Stimulated activated naive B cell treated with anti-CD40 and anti-IgM and Interleukin-4, amounts not matched to agents 10 μg/mL and 1 μg/mL and 100 μg/mL, for 72 hours (primary cell): ENCODE measurements at regions not wholly inside any gene's neighbourhood (a gene's known extent, or its start where the extent isn't known, plus 50 kb on each side); places are given as distances from the start of the nearest gene placed in this dataset.

ENCODE experiments used
- ATAC-seq, 2 donors: fragments of 150-1000 bp; cut with Tn5 transposase; replicated peaks; 2 replicates each; pipeline ENCODE4 v1.10.0; 2021; ENCODE audit warnings: moderate library complexity in 1 of 2
- DNase-seq: peaks from one replicate; pipeline ENCODE4 v3.0.0; 2021
- H3K27ac Mint-ChIP-seq: one replicate; pipeline ENCODE4 v1.8.0; 2022; ENCODE audit warnings: mild to moderate bottlenecking, mixed read lengths
- H3K27me3 Mint-ChIP-seq, 2 donors: one replicate each; pipeline ENCODE4 v1.8.0; 2022; ENCODE audit warnings: mixed read lengths in 2 of 2
- H3K36me3 Mint-ChIP-seq, 2 donors: one replicate each; pipeline ENCODE4 v1.8.0; 2022; ENCODE audit warnings: mixed read lengths in 2 of 2, mild to moderate bottlenecking in 1 of 2
- H3K4me1 Mint-ChIP-seq, 2 donors: one replicate each; pipeline ENCODE4 v1.8.0; 2022; ENCODE audit warnings: mixed read lengths in 2 of 2, mild to moderate bottlenecking in 1 of 2
- H3K4me3 Mint-ChIP-seq, 2 donors: one replicate each; pipeline ENCODE4 v1.8.0; 2022; ENCODE audit warnings: mild to moderate bottlenecking in 2 of 2, mixed read lengths in 2 of 2, moderate library complexity in 1 of 2
- H3K9me3 Mint-ChIP-seq, 2 donors: one replicate each; pipeline ENCODE4 v1.8.0; 2022; ENCODE audit warnings: mixed read lengths in 2 of 2, mild to moderate bottlenecking in 1 of 2

DNA sequence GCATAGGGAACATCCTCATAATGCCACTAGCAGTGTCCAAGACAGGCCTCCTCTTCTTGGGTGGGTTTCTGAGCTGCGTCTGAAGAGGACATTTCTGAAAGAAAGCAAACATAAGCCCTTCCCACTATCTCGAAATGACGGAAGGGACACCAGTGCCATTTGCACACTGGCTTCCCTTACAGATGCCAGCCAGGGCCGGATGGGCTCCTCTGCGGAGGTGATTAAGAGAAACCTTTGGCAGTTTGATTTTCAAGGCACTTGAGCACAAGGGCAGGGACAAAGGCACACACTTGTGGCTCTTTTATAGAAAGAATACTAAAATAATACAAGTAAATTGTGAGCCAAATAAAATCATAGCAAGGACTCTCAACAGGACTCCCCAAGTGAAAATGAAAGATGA, 106.6 kb upstream of the CELF2 start:
- Mint-ChIP-seq H3K27me3 (peaks cover 11 to 13% of the 10 kb centered on the region in 2 donors), H3K9me3 (no peaks in the 10 kb centered on the region), H3K27ac (no peak overlapping the region), H3K36me3 (no peaks in the 10 kb centered on the region), H3K4me1 (no peaks in the 10 kb centered on the region), H3K4me3 (no peak overlapping the region)
- ATAC-seq (no peak), DNase-seq (no peak)

DNA sequence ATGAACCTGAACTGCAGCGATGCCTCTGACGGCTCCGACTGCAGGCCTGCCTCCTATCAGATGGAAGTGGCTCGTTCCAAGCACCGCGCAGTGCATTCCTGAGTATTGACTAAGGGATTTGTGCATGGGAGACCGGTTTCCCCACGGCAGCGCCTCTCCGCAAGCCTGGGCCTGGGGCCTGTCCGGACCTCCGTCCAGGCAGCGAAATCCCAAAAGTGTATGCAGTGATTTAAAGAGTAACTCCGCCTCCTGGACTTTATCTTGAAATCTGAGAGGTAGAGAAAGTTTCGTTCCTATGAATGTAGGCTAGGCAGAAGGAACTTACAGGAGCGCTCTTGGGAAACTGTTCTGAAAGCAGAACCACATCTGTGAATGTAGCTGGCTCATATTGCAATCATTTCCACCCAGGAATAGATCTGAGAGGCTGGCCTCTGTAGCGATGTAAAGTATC, 106.2 kb upstream of the CELF2 start:
- Mint-ChIP-seq H3K4me1 (no peaks in the 10 kb centered on the region), H3K27ac (no peak overlapping the region), H3K4me3 (no peak overlapping the region), H3K36me3 (no peaks in the 10 kb centered on the region), H3K27me3 (peaks cover 11 to 13% of the 10 kb centered on the region in 2 donors), H3K9me3 (no peaks in the 10 kb centered on the region)
- no peak for DNase-seq
- ATAC-seq: no peak

DNA sequence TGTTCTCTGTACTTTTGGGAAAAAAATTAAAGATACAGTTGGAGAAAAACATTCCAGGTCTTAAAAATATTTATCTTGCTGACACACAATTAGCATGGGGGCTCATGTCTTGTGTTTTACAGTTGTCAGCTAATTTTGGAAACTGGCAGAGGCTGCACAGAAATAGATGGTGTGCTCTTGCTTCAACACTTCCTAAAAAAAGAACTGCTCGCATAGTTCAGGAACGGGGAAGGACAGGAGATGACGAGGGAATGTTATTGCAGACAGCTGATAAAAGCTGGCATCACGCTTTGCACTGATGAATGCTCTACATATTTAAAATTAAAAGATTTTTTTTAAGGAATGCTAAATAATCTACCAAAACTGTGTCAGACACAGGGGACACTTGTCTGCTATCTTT, 103.5 kb upstream of the CELF2 start:
- H3K4me1 Mint-ChIP-seq: no peaks in the 10 kb centered on the region
- ATAC-seq (no peak), DNase-seq (no peak)
- peaks cover 11 to 13% of the 10 kb centered on the region in 2 donors for H3K27me3 Mint-ChIP-seq
- no peak overlapping the region for H3K4me3 Mint-ChIP-seq
- no peaks in the 10 kb centered on the region for H3K36me3 Mint-ChIP-seq
- no peak overlapping the region for H3K27ac Mint-ChIP-seq
- H3K9me3 Mint-ChIP-seq: no peaks in the 10 kb centered on the region

DNA sequence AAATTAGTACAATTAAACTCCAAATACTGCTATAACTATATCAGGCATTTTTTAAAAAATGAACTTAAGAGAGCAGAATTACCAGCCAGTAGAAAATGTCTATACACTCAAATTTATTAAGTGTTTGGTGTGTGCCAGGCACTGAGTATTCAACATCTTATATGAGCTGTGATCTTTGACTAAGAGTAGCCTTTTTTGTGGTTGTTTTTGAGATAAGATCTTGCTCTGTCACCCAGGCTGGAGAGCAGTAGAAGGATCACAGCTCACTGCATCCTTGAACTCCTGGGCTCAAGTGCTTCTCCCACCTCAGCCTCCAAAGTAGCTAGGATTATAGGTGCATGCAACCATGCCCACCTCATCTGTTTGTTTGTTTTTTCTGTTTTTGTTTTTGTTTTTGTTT, 102.5 kb upstream of the CELF2 start:
- H3K27me3 Mint-ChIP-seq: peaks cover 11 to 13% of the 10 kb centered on the region in 2 donors
- no peaks in the 10 kb centered on the region for H3K36me3 Mint-ChIP-seq
- DNase-seq: no peak
- H3K9me3 Mint-ChIP-seq: no peaks in the 10 kb centered on the region
- H3K4me1 Mint-ChIP-seq: no peaks in the 10 kb centered on the region
- H3K27ac Mint-ChIP-seq: no peak overlapping the region
- no peak for ATAC-seq
- no peak overlapping the region for H3K4me3 Mint-ChIP-seq

GRCh38 chr10:10917031-10917430, 100.6 kb upstream of the CELF2 start:
- no peak for ATAC-seq
- H3K4me3 Mint-ChIP-seq: no peak overlapping the region
- no peak for DNase-seq
- H3K4me1 Mint-ChIP-seq: no peaks in the 10 kb centered on the region
- H3K27me3 Mint-ChIP-seq: peaks cover 5 to 23% of the 10 kb centered on the region in 2 donors
- no peak overlapping the region for H3K27ac Mint-ChIP-seq
- no peaks in the 10 kb centered on the region for H3K9me3 Mint-ChIP-seq
- no peaks in the 10 kb centered on the region for H3K36me3 Mint-ChIP-seq

DNA sequence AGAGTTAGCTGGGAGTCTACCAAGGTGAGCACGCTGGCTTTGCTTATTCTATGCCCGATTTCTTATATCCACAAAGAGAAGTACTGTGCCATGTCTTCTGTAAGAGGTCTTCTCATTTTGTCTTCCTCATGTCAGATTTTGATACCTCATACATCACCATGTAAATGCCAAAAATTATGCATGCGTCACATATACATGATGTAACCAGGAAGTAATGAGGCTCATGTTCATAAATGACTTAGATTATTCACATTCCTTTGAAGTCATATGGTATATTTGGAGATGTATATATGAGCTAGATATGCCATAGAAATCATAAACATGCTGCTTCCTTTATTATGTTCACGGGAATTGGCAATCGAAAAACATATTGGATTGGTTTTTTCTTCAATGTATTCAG, 97.7 kb upstream of the CELF2 start:
- Mint-ChIP-seq H3K4me3 (no peak overlapping the region), H3K27ac (no peak overlapping the region), H3K9me3 (no peaks in the 10 kb centered on the region), H3K4me1 (no peaks in the 10 kb centered on the region), H3K27me3 (peaks cover 6 to 10% of the 10 kb centered on the region in 2 donors), H3K36me3 (no peaks in the 10 kb centered on the region)
- DNase-seq (no peak), ATAC-seq (no peak)

DNA sequence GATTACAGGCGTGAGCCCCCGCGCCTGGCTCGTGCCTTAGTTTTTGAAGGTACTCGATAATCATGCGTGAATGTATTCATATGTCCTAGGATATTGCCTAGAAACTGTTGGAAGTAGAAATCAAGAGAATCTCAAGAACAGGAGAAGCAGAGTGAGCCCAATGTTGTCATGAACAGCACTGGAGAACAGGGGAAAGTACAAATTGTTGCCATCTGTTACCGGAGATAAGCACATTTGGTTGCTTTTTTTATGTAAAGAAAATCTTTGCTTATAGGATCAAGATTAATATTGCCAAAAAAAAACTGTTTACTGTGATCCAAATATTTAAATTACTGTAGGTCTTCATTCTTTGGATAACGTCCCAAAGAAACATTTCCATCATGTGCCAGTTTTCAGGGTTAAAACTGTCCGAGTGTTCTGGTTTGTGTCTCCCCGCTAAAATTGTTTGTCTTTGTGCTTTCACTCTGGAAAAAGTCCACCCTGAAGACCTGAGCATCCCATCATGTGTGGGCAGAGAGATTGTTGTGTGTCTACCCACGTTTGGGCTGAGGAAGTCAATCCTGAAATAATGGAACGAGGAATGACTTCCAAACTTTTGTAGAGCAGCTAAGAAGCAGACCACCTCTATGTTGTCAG, 95.7 kb upstream of the CELF2 start:
- no peaks in the 10 kb centered on the region for H3K9me3 Mint-ChIP-seq
- peaks cover 6 to 10% of the 10 kb centered on the region in 2 donors for H3K27me3 Mint-ChIP-seq
- DNase-seq (no peak), ATAC-seq (no peak)
- H3K27ac Mint-ChIP-seq: no peak overlapping the region
- no peak overlapping the region for H3K4me3 Mint-ChIP-seq
- no peaks in the 10 kb centered on the region for H3K36me3 Mint-ChIP-seq
- no peaks in the 10 kb centered on the region for H3K4me1 Mint-ChIP-seq

DNA sequence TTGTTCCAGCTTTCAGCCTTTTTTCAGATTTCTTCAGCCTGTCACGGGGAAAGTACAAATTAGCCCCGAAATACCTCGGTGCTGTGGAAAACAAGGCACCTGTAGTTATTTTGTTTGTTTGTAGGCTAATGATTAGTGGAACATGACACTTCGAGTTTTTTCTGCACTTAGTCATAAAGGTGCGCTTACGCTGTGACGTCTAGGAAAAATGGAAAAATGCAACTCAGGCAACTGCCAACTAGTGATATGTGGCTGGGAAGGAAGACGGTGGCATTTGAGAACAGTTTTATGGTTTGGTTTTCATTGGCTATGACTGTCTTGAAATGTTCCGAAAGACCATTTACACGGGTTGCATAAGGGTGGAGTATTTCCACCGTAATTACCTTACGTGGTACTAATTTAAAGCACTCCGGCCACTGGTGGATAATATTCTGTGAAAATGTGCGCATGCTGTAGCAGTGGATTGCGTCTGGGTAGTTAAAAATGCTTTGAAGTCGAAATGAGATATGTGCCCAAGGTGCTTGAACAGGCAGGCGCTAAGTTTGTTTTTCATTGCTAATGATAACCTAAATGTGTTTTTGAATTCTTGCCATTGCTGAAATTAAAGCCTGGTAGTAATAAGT, 94.5 kb upstream of the CELF2 start:
- Mint-ChIP-seq H3K36me3 (no peaks in the 10 kb centered on the region), H3K4me3 (no peak overlapping the region), H3K27me3 (peaks cover 11 to 13% of the 10 kb centered on the region in 2 donors), H3K4me1 (no peaks in the 10 kb centered on the region), H3K27ac (no peak overlapping the region), H3K9me3 (no peaks in the 10 kb centered on the region)
- ATAC-seq (no peak), DNase-seq (no peak)

DNA sequence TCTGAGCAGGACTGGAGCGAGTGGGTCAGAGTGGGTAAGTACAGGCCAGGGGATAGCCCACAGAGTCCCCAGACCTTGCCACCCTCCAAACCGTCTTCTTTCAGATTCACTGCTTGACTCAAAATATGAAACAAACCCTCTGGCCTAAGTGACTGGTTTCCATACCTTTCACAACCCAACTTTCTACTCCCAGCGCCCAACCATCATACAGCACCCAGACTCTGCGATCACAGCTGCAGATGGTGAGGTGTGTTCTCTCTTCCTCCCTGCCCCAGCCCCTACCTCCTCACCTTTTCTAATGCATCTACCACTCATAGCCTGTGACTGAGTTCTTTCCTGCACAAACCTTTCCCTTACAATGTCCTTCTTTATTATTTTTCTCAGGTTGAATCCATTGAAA, 92.0 kb upstream of the CELF2 start:
- Mint-ChIP-seq H3K4me1 (no peaks in the 10 kb centered on the region), H3K36me3 (no peaks in the 10 kb centered on the region), H3K4me3 (no peak overlapping the region), H3K27ac (no peak overlapping the region), H3K9me3 (no peaks in the 10 kb centered on the region), H3K27me3 (peaks cover 8 to 11% of the 10 kb centered on the region in 2 donors)
- no peak for ATAC-seq
- DNase-seq: no peak

DNA sequence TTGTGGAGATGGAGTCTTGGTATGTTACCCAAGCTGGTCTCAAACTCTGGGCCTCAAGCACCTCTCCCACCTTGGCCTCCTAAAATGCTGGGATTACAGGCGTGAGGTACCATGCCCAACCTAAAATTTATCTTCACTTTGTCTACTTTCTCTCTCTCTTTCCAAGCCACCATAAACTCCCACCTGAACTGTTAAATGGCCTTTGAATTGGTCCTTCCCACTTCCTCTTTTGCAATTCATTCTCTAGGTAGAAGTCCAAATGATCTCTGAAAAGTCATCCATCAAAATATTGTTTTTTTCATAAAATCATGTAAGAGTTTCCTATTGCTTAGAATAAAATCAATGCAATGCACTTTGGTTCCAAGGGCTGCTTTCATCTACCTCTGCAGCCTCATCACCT, 90.1 kb upstream of the CELF2 start:
- ATAC-seq: no peak
- Mint-ChIP-seq H3K4me3 (no peak overlapping the region), H3K9me3 (peaks cover 2 to 3% of the 10 kb centered on the region in 2 donors)

GRCh38 chr10:10930979-10931743, 86.5 kb upstream of the CELF2 start:
- Mint-ChIP-seq H3K4me1 (no peaks in the 10 kb centered on the region), H3K4me3 (no peak overlapping the region), H3K36me3 (no peaks in the 10 kb centered on the region), H3K27me3 (peaks cover 10 to 16% of the 10 kb centered on the region in 2 donors), H3K9me3 (peaks cover 2 to 3% of the 10 kb centered on the region in 2 donors), H3K27ac (no peak overlapping the region)
- ATAC-seq (no peak), DNase-seq (no peak)

More for the DNA sequence above, 90.1 kb upstream of the CELF2 start:
- H3K27me3 Mint-ChIP-seq: peaks cover 6 to 11% of the 10 kb centered on the region in 2 donors
- H3K36me3 Mint-ChIP-seq: no peaks in the 10 kb centered on the region
- no peak overlapping the region for H3K27ac Mint-ChIP-seq
- no peaks in the 10 kb centered on the region for H3K4me1 Mint-ChIP-seq
- no peak for DNase-seq

- H3K36me3 Mint-ChIP-seq: no peaks in the 10 kb centered on the region
- H3K9me3 Mint-ChIP-seq: peaks cover 2 to 3% of the 10 kb centered on the region in 2 donors
- ATAC-seq: no peak
- no peaks in the 10 kb centered on the region for H3K4me1 Mint-ChIP-seq
- no peak for DNase-seq
- peaks cover 8 to 15% of the 10 kb centered on the region in 2 donors for H3K27me3 Mint-ChIP-seq
- no peak overlapping the region for H3K4me3 Mint-ChIP-seq
- no peak overlapping the region for H3K27ac Mint-ChIP-seq
These were observed 82.6 kb upstream of the CELF2 start for GRCh38 chr10:10935032-10935431.

GRCh38 chr10:10938676-10939075, 79.0 kb upstream of the CELF2 start:
- DNase-seq (no peak), ATAC-seq (no peak)
- Mint-ChIP-seq H3K4me3 (no peak overlapping the region), H3K27me3 (peaks cover 10 to 28% of the 10 kb centered on the region in 2 donors), H3K36me3 (peaks cover 0 to 3% of the 10 kb centered on the region in 2 donors), H3K4me1 (no peaks in the 10 kb centered on the region), H3K27ac (no peak overlapping the region), H3K9me3 (peaks cover 5 to 9% of the 10 kb centered on the region in 2 donors)

DNA sequence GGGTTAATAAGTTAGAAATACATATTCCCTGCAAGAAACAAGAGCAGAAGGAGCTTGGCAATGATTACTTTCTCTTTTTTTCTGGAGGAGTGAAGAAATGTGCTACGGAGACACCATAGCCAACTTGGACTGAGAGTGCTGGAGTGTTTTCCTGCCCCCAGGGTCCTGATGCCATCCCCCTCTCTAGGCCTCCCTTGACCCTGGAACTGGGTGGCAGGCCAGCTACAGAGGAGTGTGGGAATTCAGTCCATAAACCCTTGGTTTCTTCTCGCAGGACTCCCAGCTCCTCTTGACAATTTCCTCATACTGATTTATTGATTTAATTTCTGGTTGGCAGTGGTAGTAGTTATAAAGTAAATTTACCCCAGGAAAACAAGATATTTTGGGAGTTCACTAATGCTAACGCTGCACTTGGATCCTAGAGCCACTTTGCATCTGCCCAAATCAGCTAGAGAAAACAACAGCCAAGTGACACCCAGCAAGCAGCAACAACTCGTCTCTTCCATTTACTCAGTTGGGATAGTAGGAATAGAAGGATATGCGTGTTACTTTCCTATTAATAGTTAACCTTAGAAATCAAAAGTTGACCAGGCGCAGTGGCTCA, 76.4 kb upstream of the CELF2 start:
- Mint-ChIP-seq H3K36me3 (peaks cover 0 to 3% of the 10 kb centered on the region in 2 donors), H3K9me3 (peaks cover 5 to 9% of the 10 kb centered on the region in 2 donors), H3K27ac (no peak overlapping the region), H3K4me3 (no peak overlapping the region), H3K4me1 (no peaks in the 10 kb centered on the region), H3K27me3 (peaks cover 15 to 24% of the 10 kb centered on the region in 2 donors)
- DNase-seq (no peak), ATAC-seq (no peak)
